ENCODE measurements at regions not wholly inside any gene's neighbourhood (a gene's known extent, or its start where the extent isn't known, plus 50 kb on each side); places are given as distances from the start of the nearest gene placed in this dataset.

GRCh38 chr6:119974430-119975159 is 625.0 kb upstream of the MAN1A1 start:
- no peak overlapping the region for H3K27ac ChIP-seq
- intact Hi-C loops (cut with DNase I): no loop called here
- DNase-seq (no peak), FAIRE-seq (no peak), ATAC-seq (no peak)
- no peak for TF ChIP-seq CTCF (IDR thresholded peaks at IDR 0.05)
- H3K4me3 ChIP-seq: no peak overlapping the region
- H3K27me3 ChIP-seq: no peaks in the 10 kb centered on the region
- 88 to 89% methylated on average over 6 of the region's 6 CpGs for WGBS, 2 donors
- no peaks in the 10 kb centered on the region for H3K4me1 ChIP-seq
- H3K9me3 ChIP-seq: no peaks in the 10 kb centered on the region
- H3K36me3 ChIP-seq: no peaks in the 10 kb centered on the region

- Histone ChIP-seq H3K4me1 (no peaks in the 10 kb centered on the region), H3K27ac (no peak overlapping the region), H3K27me3 (no peaks in the 10 kb centered on the region), H3K4me3 (no peak overlapping the region), H3K36me3 (no peaks in the 10 kb centered on the region), H3K9me3 (no peaks in the 10 kb centered on the region)
- ATAC-seq: no peak
- no peak for TF ChIP-seq CTCF (IDR thresholded peaks at IDR 0.05)
- intact Hi-C loops (cut with DNase I): no loop called here
- FAIRE-seq: no peak
- WGBS, 2 donors: 80 to 85% methylated on average over 8 of the region's 8 CpGs
- no peak for DNase-seq
These were observed 616.9 kb upstream of the MAN1A1 start for GRCh38 chr6:119966484-119966883.

GRCh38 chr6:119965900-119966299 is 616.3 kb upstream of the MAN1A1 start:
- no peak for FAIRE-seq
- WGBS, 2 donors: 95 to 98% methylated on average over 10 of the region's 10 CpGs

GRCh38 chr6:119965008-119965407 is 615.4 kb upstream of the MAN1A1 start:
- no peaks in the 10 kb centered on the region for H3K4me1 ChIP-seq
- H3K27me3 ChIP-seq: no peaks in the 10 kb centered on the region
- no peak overlapping the region for H3K27ac ChIP-seq
- no peak overlapping the region for H3K4me3 ChIP-seq
- 91 to 94% methylated on average over 1 of the region's 1 CpG for WGBS, 2 donors
- intact Hi-C loops (cut with DNase I): no loop called here
- FAIRE-seq (no peak), DNase-seq (no peak), ATAC-seq (no peak)
- no peak for TF ChIP-seq CTCF (IDR thresholded peaks at IDR 0.05)
- no peaks in the 10 kb centered on the region for H3K36me3 ChIP-seq
- no peaks in the 10 kb centered on the region for H3K9me3 ChIP-seq

More at GRCh38 chr6:119965900-119966299, 616.3 kb upstream of the MAN1A1 start:
- intact Hi-C loops (cut with DNase I): no loop called here
- no peaks in the 10 kb centered on the region for H3K27me3 ChIP-seq
- ATAC-seq (no peak), DNase-seq (no peak)
- H3K4me3 ChIP-seq: no peak overlapping the region
- no peaks in the 10 kb centered on the region for H3K9me3 ChIP-seq
- no peak for TF ChIP-seq CTCF (IDR thresholded peaks at IDR 0.05)
- H3K36me3 ChIP-seq: no peaks in the 10 kb centered on the region
- H3K4me1 ChIP-seq: no peaks in the 10 kb centered on the region
- no peak overlapping the region for H3K27ac ChIP-seq

GRCh38 chr6:119962505-119962904 is 612.9 kb upstream of the MAN1A1 start:
- no peaks in the 10 kb centered on the region for H3K4me1 ChIP-seq
- no peak for FAIRE-seq

More at GRCh38 chr6:119962505-119962904, 612.9 kb upstream of the MAN1A1 start:
- TF ChIP-seq CTCF (IDR thresholded peaks at IDR 0.05): no peak
- H3K36me3 ChIP-seq: no peaks in the 10 kb centered on the region
- H3K4me3 ChIP-seq: no peak overlapping the region
- intact Hi-C loops (cut with DNase I): no loop called here
- no peaks in the 10 kb centered on the region for H3K9me3 ChIP-seq
- H3K27me3 ChIP-seq: no peaks in the 10 kb centered on the region
- 93 to 95% methylated on average over 2 of the region's 2 CpGs for WGBS, 2 donors
- no peak for DNase-seq
- ATAC-seq: no peak
- H3K27ac ChIP-seq: no peak overlapping the region
